HepG2 (cell line): ENCODE measurements at regions not wholly inside any gene's neighbourhood (a gene's known extent, or its start where the extent isn't known, plus 50 kb on each side); places are given as distances from the start of the nearest gene placed in this dataset.
"Not testable (repeated sequence)": the region's sequence is repeated elsewhere in the genome, so short reads cannot be mapped to it uniquely, and the experiment has no call there.

Experiments
- ATAC-seq: fragments of 200-7000 bp; cut with Tn5 transposase; 3 replicates; pipeline ENCODE4 v1.9.1; 2020; ENCODE audit warnings: mild to moderate bottlenecking, moderate library complexity
- BruUV-seq: library from RNA; stranded (reverse); fragments of 400-500 nt; replicated peaks from 2 replicates; lab custom pipeline; 2021; lab: Mats Ljungman, UMichigan
- CTCF ChIA-PET: fragments of 300-600 bp; formaldehyde crosslinking; extraction: SDS; loops from one replicate; lab custom pipeline; 2021; ENCODE audit warnings: low total read pairs, inconsistent platforms, low intra/inter-chr PET ratio; lab: Yijun Ruan, JAX
- POLR2A ChIA-PET: fragments of 350-600 bp; sonication (Branson Sonifier 250); formaldehyde crosslinking; loops from one replicate; lab custom pipeline; 2020; ENCODE audit warnings: antibody characterized with exemption, inconsistent platforms; lab: Yijun Ruan, JAX
- DNase-seq: peaks from one replicate; pipeline ENCODE4 v3.0.0-alpha.2; 2015; ENCODE audit warnings: low spot score
- FAIRE-seq: peaks from 3 replicates; lab custom pipeline; 2011; peaks lifted over from hg19 to GRCh38; lab: Jason Lieb, UNC
- H2AFZ ChIP-seq: one replicate; pipeline ENCODE4 v1.6.1; 2011; ENCODE audit warnings: low read length, inconsistent platforms
- H3K27ac ChIP-seq: fragments of 300-600 bp; 3 replicates; pipeline ENCODE4 v1.8.0; 2011; ENCODE audit warnings: mixed run types, mild to moderate bottlenecking, mixed read lengths, low read length, inconsistent platforms; ENCODE audit not compliant: insufficient read depth; ENCODE audit errors: extremely low read length
- H3K27me3 ChIP-seq, 2 experiments: fragments of 200-600 bp in 1 of 2; 2 replicates in 1 of 2; 3 replicates in 1 of 2; pipeline versions ENCODE4 v1.6.0 to v1.8.0; 2011; ENCODE audit warnings: low read length in 2 of 2, mild to moderate bottlenecking in 2 of 2, moderate library complexity in 2 of 2, inconsistent platforms in 1 of 2; ENCODE audit not compliant: insufficient read depth in 2 of 2, control insufficient read depth in 1 of 2
- H3K36me3 ChIP-seq, 2 experiments: fragments of 200-600 bp in 1 of 2; replicated peaks in 1 of 2; 2 replicates in 1 of 2; 3 replicates in 1 of 2; pipeline versions ENCODE4 v1.5.1 to v1.8.0; 2011; ENCODE audit warnings: low read length in 2 of 2, inconsistent platforms in 1 of 2; ENCODE audit not compliant: insufficient read depth in 2 of 2, control insufficient read depth in 1 of 2
- H3K4me1 ChIP-seq: 2 replicates; pipeline ENCODE4 v1.5.1; 2012; ENCODE audit warnings: low read length, inconsistent platforms; ENCODE audit not compliant: insufficient read depth
- H3K4me2 ChIP-seq: 2 replicates; pipeline ENCODE4 v1.6.0; 2011; ENCODE audit warnings: low read depth, low read length, inconsistent platforms
- H3K4me3 ChIP-seq, 3 experiments: fragments of 200-600 bp in 1 of 3; sonication (generic), shearing (Covaris generic) in 1 of 3; replicated peaks in 1 of 3; 2 replicates each; pipeline ENCODE4 v1.5.1; 2011 to 2016; ENCODE audit warnings: low read length in 3 of 3, inconsistent platforms in 2 of 3, low read depth in 2 of 3, mild to moderate bottlenecking in 2 of 3, control low read depth in 1 of 3, mixed read lengths in 1 of 3; ENCODE audit not compliant: insufficient read depth in 1 of 3
- H3K79me2 ChIP-seq: one replicate; pipeline ENCODE4 v1.6.1; 2011; ENCODE audit warnings: low read length, inconsistent platforms; ENCODE audit not compliant: insufficient read depth
- H3K9ac ChIP-seq: 2 replicates; pipeline ENCODE4 v1.6.0; 2011; ENCODE audit warnings: mild to moderate bottlenecking, low read depth, low read length, inconsistent platforms; ENCODE audit not compliant: insufficient read depth
- H3K9me3 ChIP-seq: 2 replicates; pipeline ENCODE4 v1.5.1; 2012; ENCODE audit warnings: mild to moderate bottlenecking, low read length
- H4K20me1 ChIP-seq: 2 replicates; pipeline ENCODE4 v1.6.0; 2011; ENCODE audit warnings: inconsistent platforms, mild to moderate bottlenecking, low read length, moderate library complexity; ENCODE audit not compliant: insufficient read depth
- FOSL1 ChIP-seq: sonication (generic); formaldehyde crosslinking; IDR thresholded peaks from 2 replicates; pipeline ENCODE4 v1.9.0; 2021; ENCODE audit warnings: missing genetic modification reagents, borderline replicate concordance
- NFKB2 ChIP-seq: sonication (generic); formaldehyde crosslinking; IDR thresholded peaks from 2 replicates; pipeline ENCODE4 v1.4.0; 2020; ENCODE audit warnings: missing genetic modification reagents, borderline replicate concordance
- PRDM10 ChIP-seq: sonication (generic); formaldehyde crosslinking; IDR thresholded peaks from 2 replicates; pipeline ENCODE4 v1.4.0; 2020; ENCODE audit warnings: low read depth, missing genetic modification reagents
- RXRB ChIP-seq: IDR thresholded peaks from 2 replicates; pipeline ENCODE4 v1.6.1; 2016; ENCODE audit warnings: borderline replicate concordance, missing genetic modification reagents, missing compliant biosample characterization
- SUZ12 ChIP-seq: fragments of 150-350 bp; IDR thresholded peaks from 2 replicates; pipeline ENCODE4 v1.6.1; 2014; ENCODE audit warnings: low read depth, low read length
- ZFP62 ChIP-seq: sonication (generic); formaldehyde crosslinking; IDR thresholded peaks from 2 replicates; pipeline ENCODE4 v1.4.0; 2020; ENCODE audit warnings: missing genetic modification reagents
- ZNF468 ChIP-seq: sonication (generic); formaldehyde crosslinking; IDR thresholded peaks from 2 replicates; pipeline ENCODE4 v1.8.0; 2022; ENCODE audit warnings: mild to moderate bottlenecking, moderate library complexity, missing genetic modification reagents
- ZNF543 ChIP-seq: sonication (generic); formaldehyde crosslinking; IDR thresholded peaks from 2 replicates; pipeline ENCODE4 v1.4.0; 2020; ENCODE audit warnings: mild to moderate bottlenecking, missing genetic modification reagents
- ZNF749 ChIP-seq: sonication (generic); formaldehyde crosslinking; IDR thresholded peaks from 2 replicates; pipeline ENCODE4 v1.8.0; 2022; ENCODE audit warnings: mild to moderate bottlenecking, missing genetic modification reagents, moderate library complexity, borderline replicate concordance
- WGBS: methylation state at CpG from one replicate; pipeline ENCODE4 v1.1.6; 2017; ENCODE audit warnings: low lambda C conversion rate; 5-methylcytosine and 5-hydroxymethylcytosine counted together
- in situ Hi-C: cut with HindIII; loops from 2 replicates; pipeline ENCODE4 v1.10.0; 2017; ENCODE audit warnings: low pct_unique_long_range_greater_than_20kb; ENCODE audit not compliant: extremely low pct_ligation_motif_present
- intact Hi-C: fragments of 100-400 bp; cut with micrococcal nuclease; formaldehyde crosslinking; loops from one replicate; pipeline ENCODE4 v1.10.0; 2022; ENCODE audit not compliant: unreplicated experiment

GRCh38 chr5:6076341-6077239, 301.8 kb downstream of the MED10 start:
- Histone ChIP-seq H3K4me1 (no peaks in the 10 kb centered on the region), H3K9me3 (no peaks in the 10 kb centered on the region), H3K27ac (no peak overlapping the region), H3K4me2 (no peak overlapping the region), H2AFZ (no peak overlapping the region), H3K79me2 (no peaks in the 10 kb centered on the region), H4K20me1 (no peaks in the 10 kb centered on the region), H3K27me3 (no peaks in the 10 kb centered on the region; a peak in 2 of 5 replicates), H3K9ac (no peak overlapping the region), H3K36me3 (no peaks in the 10 kb centered on the region), H3K4me3 (no peak overlapping the region)
- POLR2A ChIA-PET = no interaction called here
- BruUV-seq = no TSS peak
- ATAC-seq (no peak), FAIRE-seq (no peak), DNase-seq (no peak)
- intact Hi-C loops (no loop called here), in situ Hi-C loops (no loop called here)
- CTCF ChIA-PET = no interaction called here
- 0% methylated on average over 7 of the region's 7 CpGs for WGBS
- TF ChIP-seq ZNF749 (CRISPR knock-in tag) (no peak), FOSL1 (CRISPR knock-in tag) (no peak), ZFP62 (CRISPR knock-in tag) (no peak), RXRB (CRISPR knock-in tag) (no peak), ZNF543 (CRISPR knock-in tag) (no peak), NFKB2 (no peak), ZNF468 (CRISPR knock-in tag) (no peak), PRDM10 (CRISPR knock-in tag) (no peak), SUZ12 (no peak)

- H3K4me2 ChIP-seq, in situ Hi-C loops, H3K4me3 ChIP-seq, BruUV-seq, intact Hi-C loops, FAIRE-seq, H3K9ac ChIP-seq, DNase-seq, H3K36me3 ChIP-seq, H2AFZ ChIP-seq, H3K27me3 ChIP-seq, POLR2A ChIA-PET, CTCF ChIA-PET, ATAC-seq, H3K9me3 ChIP-seq, H3K27ac ChIP-seq, H3K79me2 ChIP-seq, H4K20me1 ChIP-seq, H3K4me1 ChIP-seq: not testable (repeated sequence)
- WGBS = under 1% methylated on average over 4 of the region's 4 CpGs
These were observed 305.9 kb downstream of the MED10 start for GRCh38 chr5:6072488-6072887.
